Smooth muscle cell of the brain vasculature (primary cell): ENCODE measurements at regions not wholly inside any gene's neighbourhood (a gene's known extent, or its start where the extent isn't known, plus 50 kb on each side); places are given as distances from the start of the nearest gene placed in this dataset.
"Not testable (repeated sequence)": the region's sequence is repeated elsewhere in the genome, so short reads cannot be mapped to it uniquely, and the experiment has no call there.

Experiments used
- DNase-seq: peaks from one replicate; pipeline ENCODE4 v3.0.0-alpha.2; 2012; ENCODE audit warnings: low read depth, low spot score

- no peak for DNase-seq
These were observed 113.9 kb upstream of the EOLA2 start for GRCh38 chrX:150052226-150052625.

GRCh38 chrX:150058728-150059127 is 120.4 kb upstream of the EOLA2 start:
- no peak for DNase-seq

DNA sequence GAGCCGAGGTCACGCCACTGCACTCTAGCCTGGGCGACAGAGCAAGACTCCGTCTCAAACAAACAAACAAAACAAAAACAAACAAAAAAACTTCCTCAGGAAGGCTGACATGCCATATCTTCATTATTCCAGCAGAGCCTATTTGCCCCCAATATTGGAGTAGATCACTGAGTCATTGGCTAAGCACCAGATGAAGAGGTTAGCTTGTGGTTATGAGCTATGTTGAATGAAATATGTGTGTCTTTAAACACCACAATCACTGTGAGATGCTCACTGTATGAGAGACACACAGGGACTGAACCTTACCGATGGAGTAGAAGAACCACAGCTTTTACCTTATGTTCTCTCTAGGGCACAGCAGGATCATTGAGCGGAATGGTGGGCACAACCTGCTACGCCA is 122.1 kb upstream of the EOLA2 start:
- no peak for DNase-seq

DNA sequence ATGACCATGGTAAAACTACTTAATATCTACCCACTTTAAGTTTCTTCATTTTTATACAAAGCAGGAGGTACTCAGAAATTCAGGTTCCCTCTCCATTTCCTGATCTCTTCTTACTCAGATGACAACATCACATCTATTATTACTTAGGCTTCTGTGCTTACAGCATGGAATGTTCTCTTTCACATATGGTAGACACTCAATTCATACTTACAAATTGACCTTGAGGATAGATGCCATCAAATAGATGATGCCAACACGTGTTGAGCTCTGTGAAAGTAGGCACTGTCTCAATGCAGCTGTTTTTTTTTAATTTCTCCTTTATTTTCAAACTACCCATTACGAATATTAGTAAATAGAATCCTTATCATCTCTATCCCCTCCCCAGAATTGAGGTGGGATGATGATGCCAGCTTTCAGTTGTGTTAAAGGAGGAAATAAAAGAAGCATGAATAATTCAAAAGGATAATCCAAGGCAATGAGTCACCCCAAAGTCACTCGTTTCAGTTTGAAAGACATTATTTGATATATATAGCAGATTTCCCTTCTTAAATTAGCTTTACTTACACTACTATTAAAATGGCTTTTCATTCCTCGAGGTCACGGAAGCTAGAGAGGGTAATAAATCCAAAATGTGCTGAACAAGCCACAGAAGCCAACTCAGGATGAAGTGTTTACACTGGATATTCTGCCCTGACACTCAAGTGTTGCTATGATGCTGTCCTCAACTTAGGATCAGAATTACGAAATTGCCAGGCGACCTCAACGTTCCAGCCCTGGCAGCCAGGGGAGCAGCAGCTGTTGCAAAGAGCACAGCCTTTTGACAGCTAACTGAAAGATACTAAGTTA is 124.2 kb upstream of the EOLA2 start:
- DNase-seq: no peak

GRCh38 chrX:150063138-150063518 is 124.8 kb upstream of the EOLA2 start:
- DNase-seq: no peak

DNA sequence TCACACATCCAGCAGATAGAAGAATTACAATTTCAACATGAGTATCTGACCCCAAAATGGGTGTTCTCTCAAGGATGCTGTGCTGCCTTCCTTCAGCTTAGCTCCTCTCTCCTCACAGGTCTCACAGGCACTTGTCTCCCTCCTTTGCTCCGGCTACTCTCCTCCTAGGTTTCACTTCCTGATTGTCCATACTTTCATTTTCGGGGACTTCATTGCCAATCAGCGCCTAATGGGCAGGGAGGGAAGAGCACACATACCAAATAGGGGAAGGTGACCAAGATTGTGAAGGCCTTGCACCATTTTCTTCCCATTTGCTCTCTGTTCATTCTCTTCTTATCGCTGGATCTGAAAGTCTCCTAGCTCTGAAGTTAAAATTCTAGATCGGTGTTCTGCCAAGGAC is 125.4 kb upstream of the EOLA2 start:
- DNase-seq: no peak

DNA sequence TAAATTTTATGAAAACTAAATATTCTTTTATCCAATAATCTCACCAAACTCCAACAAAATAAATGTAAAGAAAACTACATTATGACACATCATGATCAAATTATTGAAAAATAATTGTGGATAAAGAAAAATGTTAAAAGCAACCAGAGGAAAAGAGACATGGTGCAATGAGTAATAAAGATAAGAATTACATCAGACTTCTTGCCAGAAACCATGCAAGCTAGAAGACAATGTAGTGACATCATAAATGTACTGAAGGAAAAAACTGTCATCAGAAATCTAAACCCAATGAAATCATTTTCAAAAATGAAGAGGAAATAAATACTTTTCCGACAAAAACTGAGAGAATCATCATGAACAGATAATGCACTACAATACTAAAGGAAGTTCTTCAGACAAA is 135.9 kb upstream of the EOLA2 start:
- DNase-seq: no peak

DNA sequence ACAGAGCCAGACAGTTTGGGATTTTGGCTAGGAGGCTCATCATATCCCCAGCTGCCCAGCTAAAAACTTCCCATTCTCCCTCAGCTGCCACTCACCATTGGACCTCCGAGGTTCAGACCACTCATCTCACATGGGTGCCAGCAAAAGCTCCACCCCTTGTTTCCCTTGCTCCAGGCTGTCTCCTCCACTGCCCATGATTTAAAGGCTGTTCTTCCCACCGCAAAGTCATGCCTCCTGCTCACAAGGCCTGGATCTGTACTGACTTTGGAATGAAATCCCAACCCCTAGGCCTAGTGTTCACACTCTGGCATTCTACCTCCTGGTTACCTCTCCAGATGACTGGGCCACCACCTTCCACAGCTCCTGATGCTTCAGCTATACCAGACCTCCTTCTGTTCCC is 142.2 kb upstream of the EOLA2 start:
- no peak for DNase-seq

GRCh38 chrX:150081076-150081475 is 142.8 kb upstream of the EOLA2 start:
- no peak for DNase-seq

DNA sequence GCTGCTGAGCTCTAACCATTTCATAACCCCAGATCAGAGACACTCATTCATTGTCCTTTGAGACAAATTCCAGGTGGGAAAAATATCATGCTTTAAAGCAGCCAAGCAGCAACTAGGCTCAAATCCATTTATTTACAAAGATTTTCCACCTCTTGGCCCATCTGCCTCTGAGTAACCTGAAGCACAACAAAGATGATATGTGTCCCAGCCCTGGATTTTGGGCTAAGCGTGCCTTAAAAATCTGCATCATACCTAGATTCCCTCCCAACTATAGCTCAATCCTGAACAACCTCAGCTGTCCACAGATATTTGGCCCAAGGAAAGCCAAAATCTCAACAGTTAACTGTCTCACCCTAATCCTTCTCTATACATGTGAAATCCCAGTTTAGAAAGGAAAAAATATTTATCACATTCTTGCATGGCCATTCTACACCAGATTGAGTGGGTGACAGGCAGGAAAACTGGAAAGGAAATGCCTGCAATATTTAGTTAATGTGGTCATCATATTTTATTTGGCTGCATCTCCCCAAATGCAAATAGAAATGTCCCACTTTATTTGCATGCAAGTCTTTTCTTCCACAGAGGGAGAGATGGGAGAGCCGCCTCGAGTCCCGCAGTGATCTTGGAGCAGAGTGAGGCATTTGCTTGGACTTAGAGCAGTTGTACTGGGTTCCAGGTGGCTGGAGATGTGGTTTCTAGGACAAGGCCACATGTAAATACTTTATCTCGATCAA is 146.4 kb upstream of the EOLA2 start:
- peak; percentile 13 for DNase-seq

DNA sequence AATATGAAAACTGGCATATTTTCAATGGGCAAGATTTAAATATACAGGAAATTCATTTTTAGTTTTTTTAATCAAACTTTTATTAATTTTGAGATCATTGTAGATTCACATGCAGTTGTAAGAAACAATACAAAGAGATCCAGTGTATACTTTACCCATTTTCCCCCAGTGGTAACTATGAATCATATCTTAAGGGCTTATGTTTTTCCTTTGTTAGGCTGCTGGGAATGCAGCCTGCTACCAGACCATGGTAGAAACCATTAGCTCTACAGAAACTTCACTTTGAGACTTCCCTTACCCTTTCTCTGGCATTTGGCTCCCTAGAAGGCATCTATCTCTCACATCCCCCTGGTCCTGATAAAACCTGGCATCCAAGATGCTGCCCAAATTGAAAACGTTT is 147.6 kb upstream of the EOLA2 start:
- no peak for DNase-seq

DNA sequence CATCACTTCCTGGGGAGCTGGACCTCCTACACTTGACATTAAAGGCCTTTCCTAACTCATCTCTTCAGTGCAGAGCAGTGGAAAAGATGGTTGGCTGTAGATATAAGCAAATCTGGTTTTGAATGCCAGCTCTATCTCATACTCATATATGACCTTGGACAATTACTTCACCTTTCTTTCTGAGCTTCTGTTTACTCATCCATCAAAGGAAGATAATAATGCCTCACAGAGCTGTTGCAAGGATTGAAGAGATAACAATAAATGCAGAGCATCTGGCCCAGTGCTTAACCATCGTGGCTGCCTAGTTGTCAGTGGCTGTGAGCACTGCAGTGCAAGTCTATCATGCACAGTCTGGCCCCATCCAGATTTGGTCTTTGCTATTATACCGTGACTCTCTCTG is 148.1 kb upstream of the EOLA2 start:
- no peak for DNase-seq

DNA sequence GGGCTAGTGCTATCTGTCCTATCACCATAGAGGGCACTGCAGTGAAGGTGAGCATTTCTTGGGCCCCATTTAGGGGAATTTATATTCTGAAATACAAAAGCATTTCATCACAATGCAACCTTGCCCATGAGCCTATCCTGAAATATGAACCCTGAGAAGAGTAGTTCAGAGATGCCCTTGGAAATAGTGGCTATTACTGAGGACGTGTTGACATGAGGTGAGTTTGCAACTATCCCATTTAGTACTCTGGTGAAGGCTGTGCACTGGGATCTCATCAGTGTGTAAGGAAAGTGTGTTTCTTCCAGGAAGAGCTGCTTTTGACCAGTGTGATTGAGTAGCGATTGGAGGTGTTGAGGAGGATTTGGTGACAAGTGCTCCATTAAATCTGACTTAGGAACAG is 149.3 kb upstream of the EOLA2 start:
- DNase-seq: no peak

GRCh38 chrX:150088042-150088441 is 149.8 kb upstream of the EOLA2 start:
- DNase-seq: no peak

- DNase-seq: no peak
These were observed 150.7 kb upstream of the EOLA2 start for GRCh38 chrX:150088766-150089518.

DNA sequence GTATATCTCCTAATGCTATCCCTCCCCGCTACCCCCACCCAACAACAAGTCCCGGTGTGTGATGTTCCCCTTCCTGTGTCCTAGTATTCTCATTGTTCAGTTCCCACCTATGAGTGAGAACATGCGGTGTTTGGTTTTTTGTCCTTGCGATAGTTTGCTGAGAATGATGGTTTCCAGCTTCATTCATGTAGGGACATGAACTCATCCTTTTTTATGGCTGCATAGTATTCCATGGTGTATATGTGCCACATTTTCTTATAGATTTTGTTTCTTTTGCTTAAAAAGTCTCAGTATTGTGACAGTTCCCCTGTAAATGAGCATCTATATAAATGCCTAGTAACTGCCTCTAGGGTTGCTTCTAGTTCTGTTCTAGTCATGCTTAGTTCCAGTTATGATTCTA is 153.0 kb upstream of the EOLA2 start:
- not testable (repeated sequence) for DNase-seq

DNA sequence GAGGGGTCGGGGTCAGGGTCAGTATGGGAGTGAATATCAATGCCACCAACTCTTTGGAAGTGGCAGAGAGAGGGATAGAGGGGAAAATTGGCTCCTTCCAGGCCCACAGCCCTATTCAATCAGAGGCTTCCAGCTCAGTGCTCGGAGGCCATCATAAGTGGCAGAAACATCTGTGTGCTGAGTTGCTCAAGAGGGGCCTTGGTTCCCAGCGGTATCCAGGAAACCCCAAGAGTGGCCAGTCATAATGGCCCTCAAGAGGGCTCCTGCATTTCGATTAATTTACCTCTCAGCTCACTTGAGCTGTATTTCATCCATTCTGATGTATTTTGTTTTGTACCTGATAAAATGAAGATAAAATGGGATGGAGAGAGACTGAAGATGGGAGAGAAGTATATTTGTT is 154.3 kb upstream of the EOLA2 start:
- no peak for DNase-seq

DNA sequence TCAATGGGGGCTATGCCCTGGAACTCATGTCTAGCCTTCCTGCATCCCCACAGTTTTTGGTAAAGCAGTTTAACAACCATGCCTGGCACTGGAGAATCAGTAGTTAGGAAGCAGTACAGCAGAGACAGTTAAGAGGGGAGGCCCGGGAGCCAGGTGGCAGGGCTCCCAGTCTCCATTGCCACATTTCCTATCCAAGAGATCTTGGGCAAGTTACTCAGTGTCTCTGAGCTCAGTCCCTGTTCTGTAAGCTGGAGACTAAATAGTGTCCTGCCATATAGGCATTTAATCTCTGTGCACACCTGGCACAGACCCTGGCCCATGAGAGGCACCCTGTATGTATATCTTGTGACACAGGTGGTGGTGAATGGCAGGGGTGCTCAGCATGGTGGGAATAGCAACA is 156.1 kb upstream of the EOLA2 start:
- no peak for DNase-seq

GRCh38 chrX:150094996-150095395 is 156.7 kb upstream of the EOLA2 start:
- DNase-seq: no peak

DNA sequence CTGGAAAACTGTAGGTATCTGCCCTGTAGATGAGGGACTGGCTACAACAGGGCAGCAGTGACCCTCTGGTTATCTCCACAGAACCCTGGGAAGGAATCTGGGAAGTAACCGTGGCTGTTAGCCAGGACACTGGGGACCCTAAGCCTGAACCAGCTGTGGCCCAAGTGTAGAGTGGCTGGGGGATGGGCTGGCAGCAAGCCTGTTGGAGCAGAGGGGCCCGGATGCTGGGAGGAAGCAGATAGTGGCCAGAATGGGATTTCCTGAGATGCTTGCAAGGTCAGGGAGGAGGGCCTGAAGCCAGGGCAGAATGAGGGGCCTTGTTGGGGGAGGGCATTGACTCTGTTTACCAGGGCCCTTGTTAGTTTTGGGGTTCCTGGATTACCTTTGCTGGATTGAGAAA is 161.0 kb upstream of the EOLA2 start:
- no peak for DNase-seq

DNA sequence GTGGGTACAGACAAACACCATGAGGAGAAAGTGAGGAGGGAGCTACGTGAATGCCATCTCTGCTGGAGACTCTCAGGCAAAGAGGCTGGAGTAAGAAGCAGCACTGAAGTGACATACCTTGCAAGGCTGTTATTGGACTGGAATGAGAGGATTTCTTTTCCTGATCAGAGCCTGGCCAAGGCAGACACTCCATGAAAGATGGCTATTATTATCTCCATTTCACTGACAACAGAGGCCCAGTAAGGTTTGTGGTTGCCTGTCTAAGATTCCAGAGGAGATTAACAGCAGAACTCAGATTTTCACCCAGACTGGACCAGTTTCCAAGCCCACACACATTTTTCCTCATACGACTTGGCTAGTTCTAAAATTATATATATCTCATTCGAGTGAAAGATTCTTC is 162.0 kb upstream of the EOLA2 start:
- DNase-seq: no peak

DNA sequence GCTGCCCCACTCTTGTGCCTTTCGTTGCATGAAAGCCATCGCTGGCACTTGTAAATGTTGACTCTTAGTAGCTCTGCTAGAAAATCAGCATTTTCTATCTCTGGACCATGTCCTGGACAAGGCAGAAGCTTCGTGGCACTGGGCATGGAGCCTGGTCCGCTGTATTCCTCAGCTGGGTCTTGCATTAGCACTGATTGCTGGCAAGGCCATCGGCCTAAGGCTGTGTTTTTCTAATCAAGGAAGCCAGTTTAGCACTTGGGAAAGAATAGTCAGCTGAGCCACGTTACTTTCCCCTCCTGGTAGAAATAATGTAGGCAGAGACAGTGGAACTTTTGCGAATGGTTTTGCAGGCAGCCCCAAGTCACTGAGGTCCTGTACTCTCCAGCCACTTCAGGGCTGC is 180.2 kb upstream of the EOLA2 start:
- DNase-seq: no peak

GRCh38 chrX:150119323-150119722 is 181.0 kb upstream of the EOLA2 start:
- no peak for DNase-seq
